ENCODE measurements at regions not wholly inside any gene's neighbourhood (a gene's known extent, or its start where the extent isn't known, plus 50 kb on each side); places are given as distances from the start of the nearest gene placed in this dataset.
"Not testable (repeated sequence)": the region's sequence is repeated elsewhere in the genome, so short reads cannot be mapped to it uniquely, and the experiment has no call there.

DNA sequence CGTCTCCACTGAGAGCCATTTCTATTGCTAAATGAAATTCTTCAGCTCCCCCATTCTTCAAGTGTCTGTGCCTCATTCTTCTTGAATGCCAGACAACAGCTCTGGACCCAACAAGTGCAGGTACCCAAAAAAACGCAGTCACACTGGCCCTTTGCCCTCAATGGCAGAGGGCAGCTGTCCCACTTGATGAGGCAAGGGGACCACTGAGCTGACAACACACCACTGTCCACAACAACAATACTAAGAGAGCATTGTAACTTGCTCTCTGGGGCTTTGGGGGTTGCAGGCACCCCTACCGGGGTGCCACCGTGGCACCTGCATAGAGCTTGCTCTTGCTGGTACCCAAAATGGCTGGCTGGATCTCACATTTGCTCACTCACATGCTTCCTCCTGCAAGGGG lies 827.0 kb upstream of the DDX18 start:
- in situ Hi-C loops (cut with MboI; ENCODE audit: low sequenced_read_pairs, unreplicated experiment): no loop called here
- DNase-seq (ENCODE audit: low spot score): no peak
- TF ChIP-seq, protein P1, sequence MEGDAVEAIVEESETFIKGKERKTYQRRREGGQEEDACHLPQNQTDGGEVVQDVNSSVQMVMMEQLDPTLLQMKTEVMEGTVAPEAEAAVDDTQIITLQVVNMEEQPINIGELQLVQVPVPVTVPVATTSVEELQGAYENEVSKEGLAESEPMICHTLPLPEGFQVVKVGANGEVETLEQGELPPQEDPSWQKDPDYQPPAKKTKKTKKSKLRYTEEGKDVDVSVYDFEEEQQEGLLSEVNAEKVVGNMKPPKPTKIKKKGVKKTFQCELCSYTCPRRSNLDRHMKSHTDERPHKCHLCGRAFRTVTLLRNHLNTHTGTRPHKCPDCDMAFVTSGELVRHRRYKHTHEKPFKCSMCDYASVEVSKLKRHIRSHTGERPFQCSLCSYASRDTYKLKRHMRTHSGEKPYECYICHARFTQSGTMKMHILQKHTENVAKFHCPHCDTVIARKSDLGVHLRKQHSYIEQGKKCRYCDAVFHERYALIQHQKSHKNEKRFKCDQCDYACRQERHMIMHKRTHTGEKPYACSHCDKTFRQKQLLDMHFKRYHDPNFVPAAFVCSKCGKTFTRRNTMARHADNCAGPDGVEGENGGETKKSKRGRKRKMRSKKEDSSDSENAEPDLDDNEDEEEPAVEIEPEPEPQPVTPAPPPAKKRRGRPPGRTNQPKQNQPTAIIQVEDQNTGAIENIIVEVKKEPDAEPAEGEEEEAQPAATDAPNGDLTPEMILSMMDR (IDR thresholded peaks at IDR 0.05; ENCODE audit: borderline replicate concordance, control extremely low read depth, extremely low read depth, insufficient read depth, missing control alignments): no peak

- TF ChIP-seq, protein P1 (IDR thresholded peaks at IDR 0.05; ENCODE audit: borderline replicate concordance, control extremely low read depth, extremely low read depth, insufficient read depth, missing control alignments): no peak
- no peak for DNase-seq (ENCODE audit: low spot score)
- in situ Hi-C loops (cut with MboI; ENCODE audit: low sequenced_read_pairs, unreplicated experiment): no loop called here
Measured at GRCh38 chr2:116988303-116988702, 826.2 kb upstream of the DDX18 start.

GRCh38 chr2:117019357-117019756 lies 795.1 kb upstream of the DDX18 start:
- no peak for DNase-seq (ENCODE audit: low spot score)
- in situ Hi-C loops (cut with MboI; ENCODE audit: low sequenced_read_pairs, unreplicated experiment): no loop called here
- TF ChIP-seq, protein P1 (IDR thresholded peaks at IDR 0.05; ENCODE audit: borderline replicate concordance, control extremely low read depth, extremely low read depth, insufficient read depth, missing control alignments): no peak

DNA sequence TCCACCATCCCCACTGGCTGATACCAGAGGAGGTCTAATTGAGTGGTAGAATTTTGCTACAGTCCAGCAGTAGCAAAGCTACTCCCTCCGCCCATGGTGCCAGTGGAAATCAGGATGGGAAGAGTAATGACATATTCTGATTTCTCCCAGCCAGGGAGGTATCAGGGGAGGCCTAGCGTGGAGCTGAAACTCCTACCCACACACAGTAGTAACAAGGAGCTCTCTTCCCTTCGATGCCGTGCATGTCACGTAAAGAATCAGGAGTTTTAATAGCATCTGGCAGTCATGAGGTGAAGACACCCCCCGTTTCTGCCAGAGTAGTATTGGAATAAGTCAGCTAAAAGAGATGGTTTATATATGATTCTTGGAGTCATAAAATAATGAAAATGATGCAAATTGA lies 786.8 kb upstream of the DDX18 start:
- DNase-seq (ENCODE audit: low spot score): no peak
- TF ChIP-seq, protein P1 (IDR thresholded peaks at IDR 0.05; ENCODE audit: borderline replicate concordance, control extremely low read depth, extremely low read depth, insufficient read depth, missing control alignments): no peak
- in situ Hi-C loops (cut with MboI; ENCODE audit: low sequenced_read_pairs, unreplicated experiment): no loop called here

DNA sequence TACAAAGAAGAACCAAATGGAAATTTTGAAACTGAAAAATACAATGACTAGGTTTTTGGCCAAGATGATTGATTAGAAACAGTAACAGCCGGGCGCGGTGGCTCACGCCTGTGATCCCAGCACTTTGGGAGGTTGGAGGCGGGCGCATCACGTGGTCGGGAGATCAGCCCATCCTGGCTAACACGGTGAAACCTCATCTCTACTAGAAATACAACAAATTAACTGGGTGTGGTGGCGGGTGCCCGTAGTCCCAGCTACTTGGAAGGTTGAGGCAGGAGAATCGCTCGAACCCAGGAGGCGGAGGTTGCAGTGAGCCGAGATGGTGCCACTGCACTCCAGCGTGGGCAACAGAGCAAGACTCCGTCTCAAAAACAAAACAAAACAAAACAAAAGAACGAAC lies 785.8 kb upstream of the DDX18 start:
- DNase-seq (ENCODE audit: low spot score); in situ Hi-C loops (cut with MboI; ENCODE audit: low sequenced_read_pairs, unreplicated experiment): not testable (repeated sequence)

- in situ Hi-C loops (cut with MboI; ENCODE audit: low sequenced_read_pairs, unreplicated experiment): no loop called here
- DNase-seq (ENCODE audit: low spot score): no peak
- TF ChIP-seq, protein P1 (IDR thresholded peaks at IDR 0.05; ENCODE audit: borderline replicate concordance, control extremely low read depth, extremely low read depth, insufficient read depth, missing control alignments): no peak
Measured at GRCh38 chr2:117055499-117056375, 758.8 kb upstream of the DDX18 start.

- in situ Hi-C loops (cut with MboI; ENCODE audit: low sequenced_read_pairs, unreplicated experiment): no loop called here
- no peak for DNase-seq (ENCODE audit: low spot score)
- TF ChIP-seq, protein P1 (IDR thresholded peaks at IDR 0.05; ENCODE audit: borderline replicate concordance, control extremely low read depth, extremely low read depth, insufficient read depth, missing control alignments): no peak
Measured at GRCh38 chr2:117056376-117056748, 758.1 kb upstream of the DDX18 start.

All from GM13976 (cell line).